DOHH2 (cell line): ENCODE measurements at regions not wholly inside any gene's neighbourhood (a gene's known extent, or its start where the extent isn't known, plus 50 kb on each side); places are given as distances from the start of the nearest gene placed in this dataset.

ENCODE experiments used
- EZH2phosphoT487 ChIP-seq: fragments of 200-600 bp; sonication (generic); IDR thresholded peaks from 2 replicates; pipeline ENCODE4 v1.6.1; 2017; ENCODE audit warnings: borderline replicate concordance, mild to moderate bottlenecking, antibody characterized with exemption, low read length, moderate library complexity, mixed read lengths
- TF ChIP-seq, protein P1 (sequence below): fragments of 200-600 bp; sonication (generic); IDR thresholded peaks from one replicate; pipeline ENCODE4 v1.5.1; 2014; ENCODE audit warnings: antibody characterized with exemption, mild to moderate bottlenecking, low read depth, low read length; ENCODE audit not compliant: poor library complexity, severe bottlenecking

DNA sequence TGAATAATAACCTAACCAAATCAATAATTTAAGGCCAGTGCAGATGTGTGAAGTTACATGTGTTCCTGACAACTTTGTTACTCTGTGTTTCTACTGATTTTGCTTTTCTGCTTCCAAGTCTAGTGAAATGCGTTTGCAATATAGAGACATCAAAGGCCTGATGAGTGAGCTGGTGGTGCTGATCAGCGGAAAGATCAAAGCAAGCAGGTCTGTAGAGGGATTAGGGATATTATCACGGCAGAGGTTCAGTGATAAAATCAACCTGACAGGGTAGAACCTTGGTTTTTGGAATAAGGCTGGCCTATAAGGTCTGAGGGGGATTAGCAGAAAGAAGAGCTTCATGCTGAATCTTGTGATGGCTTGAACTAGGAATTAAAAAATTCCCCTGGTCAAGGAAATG lies 111.7 kb downstream of the EDEM1 start:
- TF ChIP-seq, protein P1, sequence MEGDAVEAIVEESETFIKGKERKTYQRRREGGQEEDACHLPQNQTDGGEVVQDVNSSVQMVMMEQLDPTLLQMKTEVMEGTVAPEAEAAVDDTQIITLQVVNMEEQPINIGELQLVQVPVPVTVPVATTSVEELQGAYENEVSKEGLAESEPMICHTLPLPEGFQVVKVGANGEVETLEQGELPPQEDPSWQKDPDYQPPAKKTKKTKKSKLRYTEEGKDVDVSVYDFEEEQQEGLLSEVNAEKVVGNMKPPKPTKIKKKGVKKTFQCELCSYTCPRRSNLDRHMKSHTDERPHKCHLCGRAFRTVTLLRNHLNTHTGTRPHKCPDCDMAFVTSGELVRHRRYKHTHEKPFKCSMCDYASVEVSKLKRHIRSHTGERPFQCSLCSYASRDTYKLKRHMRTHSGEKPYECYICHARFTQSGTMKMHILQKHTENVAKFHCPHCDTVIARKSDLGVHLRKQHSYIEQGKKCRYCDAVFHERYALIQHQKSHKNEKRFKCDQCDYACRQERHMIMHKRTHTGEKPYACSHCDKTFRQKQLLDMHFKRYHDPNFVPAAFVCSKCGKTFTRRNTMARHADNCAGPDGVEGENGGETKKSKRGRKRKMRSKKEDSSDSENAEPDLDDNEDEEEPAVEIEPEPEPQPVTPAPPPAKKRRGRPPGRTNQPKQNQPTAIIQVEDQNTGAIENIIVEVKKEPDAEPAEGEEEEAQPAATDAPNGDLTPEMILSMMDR = no peak
- TF ChIP-seq EZH2phosphoT487 = no peak
